ENCODE measurements at regions not wholly inside any gene's neighbourhood (a gene's known extent, or its start where the extent isn't known, plus 50 kb on each side); places are given as distances from the start of the nearest gene placed in this dataset.

GRCh38 chr5:86879086-86879485 is 261.3 kb downstream of the COX7C start:
- no peak for DNase-seq (ENCODE audit: low read depth, low spot score)

- no peak for DNase-seq (ENCODE audit: low read depth, low spot score)
Observed at GRCh38 chr5:86880344-86880743, 262.6 kb downstream of the COX7C start.

- peak; percentile 90 for DNase-seq (ENCODE audit: low read depth, low spot score)
Observed at GRCh38 chr5:86880785-86881492, 263.2 kb downstream of the COX7C start.

DNA sequence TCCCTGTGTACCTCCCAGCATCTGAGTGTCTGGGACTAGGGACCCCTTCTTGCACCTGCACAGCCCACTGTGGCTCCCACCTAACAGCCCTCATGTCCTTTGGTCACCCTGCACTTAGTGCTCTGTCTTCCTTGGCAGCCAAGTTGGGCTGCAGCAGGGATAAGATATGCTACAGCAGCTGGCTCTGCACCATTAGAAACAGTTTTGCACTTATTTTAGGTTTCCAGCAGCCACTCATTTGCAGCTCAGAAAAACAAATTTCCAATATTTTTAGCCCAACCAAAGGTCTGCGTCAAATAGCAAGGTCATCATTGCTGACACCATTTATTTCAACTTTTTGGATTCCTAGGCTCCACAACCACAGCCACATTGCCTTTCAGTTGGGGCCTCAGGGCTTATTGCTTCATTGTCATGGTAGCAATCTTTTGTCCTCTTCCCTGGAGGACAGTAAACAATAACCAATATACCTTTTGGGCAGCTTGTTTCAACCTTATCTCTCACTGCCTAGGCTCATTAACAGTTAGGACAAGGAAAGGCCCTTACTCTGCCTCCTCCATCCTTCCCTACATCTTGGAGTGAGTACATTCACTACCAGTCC is 263.9 kb downstream of the COX7C start:
- DNase-seq (ENCODE audit: low read depth, low spot score) = peak; percentile 21

DNA sequence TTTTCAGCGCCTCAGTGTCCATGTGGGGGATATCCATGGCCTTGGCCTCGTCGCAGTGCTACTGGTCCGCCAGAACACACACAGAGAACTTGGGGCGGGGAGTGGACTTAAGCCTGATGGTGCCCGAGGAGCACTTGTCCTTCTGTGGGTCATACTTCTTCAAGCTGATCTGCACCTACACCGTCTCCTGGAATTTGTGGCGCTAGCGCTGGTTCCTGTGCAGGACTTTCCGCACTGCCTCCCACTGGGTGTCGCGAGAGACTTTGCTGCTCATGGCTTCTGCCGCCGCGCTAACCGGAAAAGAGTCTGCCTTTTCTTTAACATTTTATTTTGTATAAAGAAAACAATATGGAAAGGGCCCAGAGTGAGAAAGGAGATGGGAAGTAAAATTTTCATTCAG is 266.9 kb downstream of the COX7C start:
- DNase-seq (ENCODE audit: low read depth, low spot score) = no peak

DNA sequence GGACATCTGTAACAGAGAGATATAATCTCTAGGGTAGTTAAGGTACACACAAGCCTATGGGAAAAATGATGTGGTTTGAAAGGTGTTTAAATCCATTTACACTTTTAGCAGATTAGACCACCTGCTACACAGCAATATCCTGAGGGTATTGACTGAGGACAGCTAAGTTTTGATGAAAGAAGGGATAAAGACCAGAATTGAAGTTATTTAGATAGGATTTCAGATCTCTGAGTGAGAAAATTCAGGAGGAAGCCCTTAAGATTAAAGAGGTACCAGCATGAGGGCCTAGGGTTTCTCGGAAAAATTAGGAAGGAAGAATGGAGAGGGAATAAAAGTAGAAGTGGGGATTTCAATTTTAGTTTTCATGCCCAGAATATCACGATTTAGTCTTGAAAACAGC is 267.3 kb downstream of the COX7C start:
- no peak for DNase-seq (ENCODE audit: low read depth, low spot score)

- no peak for DNase-seq (ENCODE audit: low read depth, low spot score)
Observed at GRCh38 chr5:86885489-86886230, 267.9 kb downstream of the COX7C start.

- DNase-seq (ENCODE audit: low read depth, low spot score) = no peak
Observed at GRCh38 chr5:86890375-86890774, 272.6 kb downstream of the COX7C start.

DNA sequence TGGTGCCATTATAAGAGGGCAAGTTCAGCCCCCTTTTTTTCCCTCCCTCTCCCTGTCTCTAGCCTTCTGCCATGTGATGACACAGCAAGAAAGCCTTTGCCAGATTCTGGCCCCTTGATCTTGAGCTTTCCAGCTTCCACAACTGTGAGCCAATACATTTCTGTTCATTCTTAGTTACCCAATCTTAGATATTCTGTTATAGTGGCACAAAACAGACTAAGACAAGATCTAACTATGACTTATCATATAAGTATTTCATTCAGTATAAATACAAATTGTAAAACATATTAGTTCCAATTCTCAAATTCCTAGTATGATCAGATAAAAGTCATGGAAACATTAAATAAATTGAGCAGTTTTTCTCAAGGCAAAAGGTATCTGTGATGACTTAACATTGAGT is 276.3 kb downstream of the COX7C start:
- DNase-seq (ENCODE audit: low read depth, low spot score) = no peak

DNA sequence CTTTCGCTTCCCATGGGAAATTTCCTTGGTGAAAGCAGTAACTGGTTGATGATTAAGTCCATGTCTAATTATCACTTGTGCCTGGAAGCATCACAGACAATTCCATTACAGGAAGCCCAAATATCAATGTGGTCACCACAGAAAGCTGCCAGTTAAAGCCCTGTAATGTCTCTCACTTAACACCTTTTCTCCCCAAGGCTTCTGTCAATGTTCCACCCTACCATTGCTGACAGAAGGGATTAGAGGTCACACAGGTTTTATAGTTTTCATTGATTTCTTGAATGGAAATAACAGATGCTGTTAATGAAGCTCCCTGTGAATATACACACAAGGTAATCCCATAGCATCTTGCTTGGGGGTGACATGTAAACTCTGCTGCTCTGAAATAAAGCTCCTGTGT is 279.2 kb downstream of the COX7C start:
- no peak for DNase-seq (ENCODE audit: low read depth, low spot score)

DNA sequence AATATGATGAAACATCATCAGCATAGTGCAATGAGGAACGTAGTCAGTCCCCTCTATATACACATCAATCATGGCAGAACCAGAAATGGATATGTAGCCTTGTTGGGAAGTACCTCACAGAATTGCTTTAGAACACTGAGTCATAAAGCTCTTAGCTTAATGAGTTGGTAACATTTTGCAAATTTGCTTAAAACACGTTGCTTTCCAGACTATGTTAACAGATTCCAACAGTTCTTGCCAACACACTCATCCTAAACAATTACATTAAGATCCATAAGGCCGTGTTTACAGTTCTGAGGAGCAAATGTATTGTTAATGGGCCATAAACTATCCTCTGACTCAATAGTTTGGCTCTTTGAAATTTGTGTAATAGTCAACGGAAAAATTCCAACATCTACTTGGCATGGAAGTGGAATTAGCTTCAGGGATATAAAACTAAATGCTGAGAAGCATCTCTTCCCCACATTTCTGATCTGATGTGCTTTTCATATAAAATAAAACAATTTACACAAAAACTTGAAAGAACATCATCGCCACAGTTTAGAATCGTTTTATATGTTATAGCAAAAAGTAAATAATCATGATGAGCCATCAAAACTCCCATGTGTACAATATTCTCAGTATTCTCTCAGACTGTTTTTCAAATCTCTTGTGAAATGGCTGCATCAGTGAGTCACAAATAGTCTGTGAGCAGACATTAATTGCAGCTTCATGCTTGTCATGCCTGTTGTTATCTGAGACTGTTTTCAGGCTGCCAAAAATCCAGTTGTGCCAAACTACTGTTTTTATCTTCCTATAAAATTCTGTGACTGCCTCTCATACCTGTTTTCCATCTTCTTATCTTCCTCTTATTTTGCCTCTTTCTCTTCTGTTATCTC is 291.9 kb downstream of the COX7C start:
- DNase-seq (ENCODE audit: low read depth, low spot score) = no peak

GRCh38 chr5:86917117-86917579 is 299.4 kb downstream of the COX7C start:
- no peak for DNase-seq (ENCODE audit: low read depth, low spot score)

GRCh38 chr5:86918246-86918645 is 300.5 kb downstream of the COX7C start:
- DNase-seq (ENCODE audit: low read depth, low spot score) = no peak

DNA sequence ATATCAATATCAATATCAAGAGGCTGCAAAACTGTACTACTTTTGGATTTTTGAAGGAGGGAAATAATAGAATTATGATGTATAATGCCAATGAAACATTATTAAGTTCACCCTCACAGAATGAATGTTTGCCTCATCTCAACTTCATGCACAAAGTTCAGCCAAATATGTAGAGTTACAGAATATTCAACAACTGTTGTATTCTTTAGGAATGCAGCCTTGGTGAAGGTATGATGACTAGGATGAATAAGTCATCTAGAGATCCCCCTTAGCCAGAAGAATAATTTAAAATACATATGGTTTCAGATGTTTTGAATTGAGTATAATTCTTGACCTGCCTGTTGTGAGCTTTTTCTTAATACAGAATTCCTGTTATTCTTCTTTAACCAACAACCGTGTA is 308.3 kb downstream of the COX7C start:
- no peak for DNase-seq (ENCODE audit: low read depth, low spot score)

GRCh38 chr5:86929123-86929766 is 311.5 kb downstream of the COX7C start:
- DNase-seq (ENCODE audit: low read depth, low spot score) = peak; percentile 48

DNA sequence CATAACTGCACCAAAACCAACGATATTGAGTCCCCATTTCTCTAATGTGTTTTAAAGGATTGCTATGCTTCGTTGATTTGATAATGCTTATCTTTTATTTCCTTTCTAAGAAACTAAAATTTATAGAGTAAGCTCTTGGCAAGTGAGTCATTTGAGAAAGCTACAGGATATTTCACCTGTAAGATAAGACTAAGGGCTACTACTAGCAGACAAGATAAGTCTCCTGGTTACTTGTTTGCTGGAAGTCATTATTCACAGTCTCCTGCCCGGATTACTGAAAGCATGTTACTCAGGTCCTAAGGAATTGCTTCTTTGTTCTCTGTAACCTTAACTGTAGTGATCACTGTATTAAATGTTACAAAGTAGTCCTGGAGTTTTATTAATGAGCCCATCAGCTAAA is 315.9 kb upstream of the RASA1 start:
- no peak for DNase-seq (ENCODE audit: low read depth, low spot score)

DNA sequence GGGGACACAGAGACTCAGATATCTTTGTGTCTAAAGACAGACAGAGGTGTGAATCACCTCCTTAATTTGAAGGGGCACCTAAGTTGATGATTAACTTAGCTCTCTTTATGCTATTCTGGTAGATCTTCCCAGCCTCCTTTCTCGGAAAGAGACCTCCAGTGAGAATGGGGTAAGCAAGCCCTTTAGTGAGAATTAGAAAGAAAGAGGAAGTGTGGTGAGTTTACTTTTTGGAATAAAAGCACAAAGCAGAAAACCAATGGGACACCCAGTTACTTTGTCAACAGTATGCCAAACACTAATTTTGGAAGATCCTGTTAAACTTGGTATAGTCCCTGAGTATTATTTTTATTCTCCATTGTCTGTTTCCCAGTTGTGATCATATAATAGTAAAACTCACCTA is 302.8 kb upstream of the RASA1 start:
- no peak for DNase-seq (ENCODE audit: low read depth, low spot score)

- peak; percentile 2 for DNase-seq (ENCODE audit: low read depth, low spot score)
Observed at GRCh38 chr5:86968301-86968753, 299.4 kb upstream of the RASA1 start.

DNA sequence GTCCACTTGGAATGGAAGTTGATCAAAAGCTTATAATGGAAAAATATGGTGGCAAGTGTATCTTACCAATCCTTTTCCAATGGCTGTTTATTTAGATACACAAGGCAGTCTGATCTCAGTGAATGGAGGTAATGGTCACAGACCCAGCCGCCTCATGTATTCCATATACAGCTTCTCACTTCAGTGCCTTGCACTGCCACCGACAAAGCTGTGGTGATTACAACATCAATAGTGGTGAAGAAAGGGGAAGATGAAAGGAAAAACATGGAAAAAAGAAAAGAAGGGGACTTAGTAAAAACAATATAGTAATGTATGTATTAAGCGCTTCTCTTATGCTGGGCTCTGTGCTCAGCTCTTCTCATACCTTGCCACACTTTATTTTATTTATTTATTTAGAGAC is 297.3 kb upstream of the RASA1 start:
- DNase-seq (ENCODE audit: low read depth, low spot score) = no peak

DNA sequence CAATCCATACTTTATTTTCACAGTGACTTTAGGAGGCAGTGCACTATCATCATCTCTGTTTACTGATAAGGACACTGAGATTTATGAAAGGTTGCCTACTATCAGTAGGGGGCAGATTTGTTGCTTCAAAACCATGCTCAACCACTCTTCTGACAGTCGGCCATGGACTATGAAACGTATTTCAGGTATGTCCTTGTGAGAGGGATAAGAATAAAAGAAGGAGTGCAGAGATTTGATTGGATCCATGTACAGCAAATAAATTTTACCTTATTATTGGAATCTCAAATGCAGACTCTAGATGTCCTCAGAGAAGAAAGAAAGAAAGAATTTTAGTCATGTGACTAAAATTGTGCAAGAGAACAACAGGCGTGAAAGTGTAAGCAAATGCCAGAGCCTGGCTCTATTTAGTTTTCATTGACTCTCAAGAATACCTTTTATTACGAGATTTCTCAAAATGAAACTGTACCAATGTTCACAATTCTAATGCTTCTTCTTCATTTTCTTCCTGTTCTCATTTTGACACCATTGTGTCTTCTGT is 296.6 kb upstream of the RASA1 start:
- DNase-seq (ENCODE audit: low read depth, low spot score) = no peak

GRCh38 chr5:86974955-86975354 is 292.7 kb upstream of the RASA1 start:
- no peak for DNase-seq (ENCODE audit: low read depth, low spot score)
